Fibroblast of lung (primary cell): ENCODE measurements at regions not wholly inside any gene's neighbourhood (a gene's known extent, or its start where the extent isn't known, plus 50 kb on each side); places are given as distances from the start of the nearest gene placed in this dataset.

Experiments used
- CTCF ChIP-seq, 2 donors: IDR thresholded peaks in 1 of 2; conservative IDR thresholded peaks in 1 of 2; 1 replicate in 1 of 2; 2 replicates in 1 of 2; pipeline ENCODE4 v1.5.1; 2011 to 2012; ENCODE audit warnings: low read length in 2 of 2, control low read depth in 1 of 2, inconsistent platforms in 1 of 2, low read depth in 1 of 2, mild to moderate bottlenecking in 1 of 2
- EZH2 ChIP-seq: IDR thresholded peaks from 2 replicates; pipeline ENCODE4 v1.5.1; 2012; ENCODE audit warnings: low read length, control low read depth, mild to moderate bottlenecking; ENCODE audit errors: missing control alignments

GRCh38 chr9:30574355-30575151 lies 1809.9 kb upstream of the ACO1 start:
- TF ChIP-seq CTCF (conservative IDR thresholded peaks at IDR 0.05 in 1 of 2, IDR thresholded peaks at IDR 0.05 in 1 of 2; ENCODE audit: low read depth in 1 of 2, low read length in 2 of 2) (no peak), EZH2 (no peak)
